ENCODE measurements at regions not wholly inside any gene's neighbourhood (a gene's known extent, or its start where the extent isn't known, plus 50 kb on each side); places are given as distances from the start of the nearest gene placed in this dataset.

GRCh38 chr6:14702678-14703077, 543.2 kb upstream of the JARID2 start:
- no peak for DNase-seq (ENCODE audit: low read depth)

GRCh38 chr6:14703586-14703985, 542.3 kb upstream of the JARID2 start:
- DNase-seq (ENCODE audit: low read depth), result peak; percentile 76

GRCh38 chr6:14704383-14705271, 541.2 kb upstream of the JARID2 start:
- DNase-seq (ENCODE audit: low read depth), result no peak

- DNase-seq (ENCODE audit: low read depth), result no peak
Observed at GRCh38 chr6:14705841-14706377, 540.0 kb upstream of the JARID2 start.

- peak; percentile 99 for DNase-seq (ENCODE audit: low read depth)
Observed at GRCh38 chr6:14706378-14706929, 539.4 kb upstream of the JARID2 start.

GRCh38 chr6:14707276-14707675, 538.6 kb upstream of the JARID2 start:
- no peak for DNase-seq (ENCODE audit: low read depth)

GRCh38 chr6:14707971-14708465, 537.9 kb upstream of the JARID2 start:
- DNase-seq (ENCODE audit: low read depth), result no peak

- DNase-seq (ENCODE audit: low read depth), result no peak
Observed at GRCh38 chr6:14709066-14709670, 536.7 kb upstream of the JARID2 start.

GRCh38 chr6:14709900-14710299, 536.0 kb upstream of the JARID2 start:
- no peak for DNase-seq (ENCODE audit: low read depth)

GRCh38 chr6:14710421-14710820, 535.4 kb upstream of the JARID2 start:
- no peak for DNase-seq (ENCODE audit: low read depth)

- peak; percentile 66 for DNase-seq (ENCODE audit: low read depth)
Observed at GRCh38 chr6:14711056-14711703, 534.7 kb upstream of the JARID2 start.

GRCh38 chr6:14711704-14712379, 534.0 kb upstream of the JARID2 start:
- no peak for DNase-seq (ENCODE audit: low read depth)

GRCh38 chr6:14713008-14713960, 532.6 kb upstream of the JARID2 start:
- DNase-seq (ENCODE audit: low read depth), result peak; percentile 70

- DNase-seq (ENCODE audit: low read depth), result no peak
Observed at GRCh38 chr6:14713966-14714631, 531.8 kb upstream of the JARID2 start.

- no peak for DNase-seq (ENCODE audit: low read depth)
Observed at GRCh38 chr6:14715076-14715475, 530.8 kb upstream of the JARID2 start.

- DNase-seq (ENCODE audit: low read depth), result no peak
Observed at GRCh38 chr6:14716499-14717146, 529.2 kb upstream of the JARID2 start.

- no peak for DNase-seq (ENCODE audit: low read depth)
Observed at GRCh38 chr6:14717307-14717706, 528.6 kb upstream of the JARID2 start.

- DNase-seq (ENCODE audit: low read depth), result no peak
Observed at GRCh38 chr6:14718861-14719260, 527.0 kb upstream of the JARID2 start.

GRCh38 chr6:14719270-14719669, 526.6 kb upstream of the JARID2 start:
- DNase-seq (ENCODE audit: low read depth), result no peak
